HG03139 (cell line): ENCODE measurements at regions not wholly inside any gene's neighbourhood (a gene's known extent, or its start where the extent isn't known, plus 50 kb on each side); places are given as distances from the start of the nearest gene placed in this dataset.
"Not testable (repeated sequence)": the region's sequence is repeated elsewhere in the genome, so short reads cannot be mapped to it uniquely, and the experiment has no call there.

Experiments used
- ATAC-seq: cut with Tn5 transposase; IDR thresholded peaks from one replicate; pipeline ENCODE4 v1.9.1; 2021; ENCODE audit not compliant: unreplicated experiment

GRCh38 chr1:95584315-95584714, 350.3 kb downstream of the RWDD3 start:
- no peak for ATAC-seq

GRCh38 chr1:95604771-95605170, 370.8 kb downstream of the RWDD3 start:
- no peak for ATAC-seq

GRCh38 chr1:95614197-95614596, 380.2 kb downstream of the RWDD3 start:
- no peak for ATAC-seq

GRCh38 chr1:95615421-95615820, 381.4 kb downstream of the RWDD3 start:
- ATAC-seq, result no peak

- ATAC-seq, result no peak
These were observed 386.1 kb downstream of the RWDD3 start for GRCh38 chr1:95620076-95620475.

- ATAC-seq, result no peak
These were observed 388.6 kb downstream of the RWDD3 start for GRCh38 chr1:95622609-95623008.

GRCh38 chr1:95625224-95625623, 391.2 kb downstream of the RWDD3 start:
- ATAC-seq, result no peak

- ATAC-seq, result no peak
These were observed 393.2 kb downstream of the RWDD3 start for GRCh38 chr1:95627244-95627643.

- no peak for ATAC-seq
These were observed 397.7 kb downstream of the RWDD3 start for GRCh38 chr1:95631695-95632094.

- ATAC-seq, result no peak
These were observed 401.8 kb downstream of the RWDD3 start for GRCh38 chr1:95635811-95636210.

GRCh38 chr1:95636897-95637296, 402.9 kb downstream of the RWDD3 start:
- no peak for ATAC-seq

- no peak for ATAC-seq
These were observed 406.7 kb downstream of the RWDD3 start for GRCh38 chr1:95640746-95641145.

- no peak for ATAC-seq
These were observed 407.4 kb downstream of the RWDD3 start for GRCh38 chr1:95641386-95641785.

- no peak for ATAC-seq
These were observed 408.0 kb downstream of the RWDD3 start for GRCh38 chr1:95642035-95642434.

GRCh38 chr1:95643071-95643470, 409.1 kb downstream of the RWDD3 start:
- ATAC-seq, result no peak

GRCh38 chr1:95645126-95645525, 411.1 kb downstream of the RWDD3 start:
- not testable (repeated sequence) for ATAC-seq

GRCh38 chr1:95650631-95651030, 416.6 kb downstream of the RWDD3 start:
- ATAC-seq, result no peak

GRCh38 chr1:95652423-95652965, 418.5 kb downstream of the RWDD3 start:
- no peak for ATAC-seq

- ATAC-seq, result no peak
These were observed 419.6 kb downstream of the RWDD3 start for GRCh38 chr1:95653618-95654017.

- no peak for ATAC-seq
These were observed 421.5 kb downstream of the RWDD3 start for GRCh38 chr1:95655321-95656020.

GRCh38 chr1:95657248-95657647, 423.2 kb downstream of the RWDD3 start:
- ATAC-seq, result no peak

GRCh38 chr1:95659166-95659565, 425.2 kb downstream of the RWDD3 start:
- ATAC-seq, result no peak

- no peak for ATAC-seq
These were observed 425.6 kb downstream of the RWDD3 start for GRCh38 chr1:95659588-95659987.
